ENCODE measurements at regions not wholly inside any gene's neighbourhood (a gene's known extent, or its start where the extent isn't known, plus 50 kb on each side); places are given as distances from the start of the nearest gene placed in this dataset.
"Not testable (repeated sequence)": the region's sequence is repeated elsewhere in the genome, so short reads cannot be mapped to it uniquely, and the experiment has no call there.

DNA sequence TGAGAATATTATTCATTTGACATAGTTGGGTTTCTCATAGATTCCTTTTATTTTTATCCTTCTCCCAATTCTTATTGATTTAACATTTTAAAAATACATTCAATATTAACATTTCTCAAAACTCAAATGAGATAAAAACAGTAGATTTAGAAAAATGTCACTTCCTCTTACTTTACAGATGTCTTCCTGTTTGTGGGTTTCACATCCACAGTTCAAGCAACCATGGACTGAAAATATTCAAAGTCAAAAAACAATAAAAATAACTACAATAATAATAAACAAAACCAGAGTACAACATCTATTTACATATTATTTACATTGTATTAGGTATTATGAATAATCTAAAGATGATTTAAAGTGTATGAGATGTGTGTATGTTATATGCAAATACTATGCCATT lies 111.3 kb upstream of the SLC16A7 start:
- Histone ChIP-seq H3K36me3 (ENCODE audit: control insufficient read depth in 2 of 3, insufficient read depth in 3 of 3, low read length in 3 of 3) (no peaks in the 10 kb centered on the region), H3K27me3 (ENCODE audit: control insufficient read depth in 2 of 2, insufficient read depth in 2 of 2, low read length in 2 of 2) (no peaks in the 10 kb centered on the region), H3K27ac (ENCODE audit: low read depth, low read length) (no peak overlapping the region), H3K4me1 (ENCODE audit: control insufficient read depth in 2 of 2, insufficient read depth in 2 of 2, low read length in 2 of 2) (no peaks in the 10 kb centered on the region), H3K4me3 (ENCODE audit: low read length) (no peak overlapping the region), H3K9me3 (ENCODE audit: control insufficient read depth in 2 of 3, low read length in 3 of 3) (no peaks in the 10 kb centered on the region)
- ChIA-PET POLR2A (no interaction called here), CTCF (no interaction called here)
- no peak for ATAC-seq
- intact Hi-C loops (cut with micrococcal nuclease): no loop called here
- no peak overlapping the region for H3K27ac Mint-ChIP-seq
- peaks cover 0 to 8% (median 2%) of the 10 kb centered on the region in 11 donors for H3K9me3 Mint-ChIP-seq
- peaks cover 0 to 11% (median 5%) of the 10 kb centered on the region in 7 donors for H3K4me1 Mint-ChIP-seq
- H3K36me3 Mint-ChIP-seq: peaks cover 0 to 4% (median 0%) of the 10 kb centered on the region in 5 donors
- no peak for DNase-seq
- H3K4me3 Mint-ChIP-seq: no peak overlapping the region
- H3K27me3 Mint-ChIP-seq: no peaks in the 10 kb centered on the region

DNA sequence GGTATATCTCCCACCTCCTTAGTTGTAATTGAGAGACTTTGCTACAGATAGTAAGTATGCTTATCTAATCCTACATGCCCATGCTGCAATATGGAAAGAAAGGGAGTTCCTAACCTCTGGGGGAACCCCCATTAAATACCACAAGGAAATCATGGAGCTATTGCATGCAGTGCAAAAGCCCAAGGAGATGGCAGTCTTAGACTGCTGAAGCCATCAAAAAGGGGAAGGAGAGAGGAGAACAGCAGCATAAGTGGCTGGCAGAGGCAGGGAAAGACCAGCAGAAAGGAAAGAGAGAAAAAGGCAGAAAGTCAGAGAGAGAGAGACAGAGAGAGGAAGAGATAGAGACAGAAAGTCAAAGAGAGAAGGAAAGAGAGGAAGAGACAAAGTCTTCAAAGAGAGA lies 121.6 kb upstream of the SLC16A7 start:
- peaks cover 0 to 22% (median 9%) of the 10 kb centered on the region in 11 donors for H3K9me3 Mint-ChIP-seq
- H3K4me3 ChIP-seq (ENCODE audit: low read length); CTCF ChIA-PET; ATAC-seq; H3K4me1 ChIP-seq (ENCODE audit: control insufficient read depth in 2 of 2, insufficient read depth in 2 of 2, low read length in 2 of 2); H3K27ac Mint-ChIP-seq; POLR2A ChIA-PET; intact Hi-C loops (cut with micrococcal nuclease); H3K27me3 Mint-ChIP-seq; H3K4me3 Mint-ChIP-seq; H3K36me3 ChIP-seq (ENCODE audit: control insufficient read depth in 2 of 3, insufficient read depth in 3 of 3, low read length in 3 of 3); H3K4me1 Mint-ChIP-seq; H3K36me3 Mint-ChIP-seq; DNase-seq; H3K27me3 ChIP-seq (ENCODE audit: control insufficient read depth in 2 of 2, insufficient read depth in 2 of 2, low read length in 2 of 2); H3K27ac ChIP-seq (ENCODE audit: low read depth, low read length); H3K9me3 ChIP-seq (ENCODE audit: control insufficient read depth in 2 of 3, low read length in 3 of 3): not testable (repeated sequence)

GRCh38 chr12:59472273-59472672 lies 123.6 kb upstream of the SLC16A7 start:
- H3K36me3 ChIP-seq (ENCODE audit: control insufficient read depth in 2 of 3, insufficient read depth in 3 of 3, low read length in 3 of 3): no peaks in the 10 kb centered on the region
- H3K4me1 ChIP-seq (ENCODE audit: control insufficient read depth in 2 of 2, insufficient read depth in 2 of 2, low read length in 2 of 2): no peaks in the 10 kb centered on the region
- H3K4me3 ChIP-seq (ENCODE audit: low read length): no peak overlapping the region
- ChIA-PET POLR2A (no interaction called here), CTCF (no interaction called here)
- Mint-ChIP-seq H3K36me3 (peaks cover 0 to 8% (median 3%) of the 10 kb centered on the region in 5 donors), H3K4me1 (peaks cover 0 to 4% (median 0%) of the 10 kb centered on the region in 7 donors), H3K4me3 (no peak overlapping the region), H3K9me3 (peaks cover 0 to 22% (median 9%) of the 10 kb centered on the region in 11 donors), H3K27me3 (peaks cover 0 to 5% (median 0%) of the 10 kb centered on the region in 5 donors), H3K27ac (no peak overlapping the region)
- intact Hi-C loops (cut with micrococcal nuclease): no loop called here
- no peaks in the 10 kb centered on the region for H3K27me3 ChIP-seq (ENCODE audit: control insufficient read depth in 2 of 2, insufficient read depth in 2 of 2, low read length in 2 of 2)
- H3K9me3 ChIP-seq (ENCODE audit: control insufficient read depth in 2 of 3, low read length in 3 of 3): no peaks in the 10 kb centered on the region
- no peak overlapping the region for H3K27ac ChIP-seq (ENCODE audit: low read depth, low read length)
- no peak for ATAC-seq
- no peak for DNase-seq

- Histone ChIP-seq H3K9me3 (ENCODE audit: control insufficient read depth in 2 of 3, low read length in 3 of 3) (no peaks in the 10 kb centered on the region), H3K4me1 (ENCODE audit: control insufficient read depth in 2 of 2, insufficient read depth in 2 of 2, low read length in 2 of 2) (no peaks in the 10 kb centered on the region), H3K4me3 (ENCODE audit: low read length) (no peak overlapping the region), H3K36me3 (ENCODE audit: control insufficient read depth in 2 of 3, insufficient read depth in 3 of 3, low read length in 3 of 3) (no peaks in the 10 kb centered on the region), H3K27me3 (ENCODE audit: control insufficient read depth in 2 of 2, insufficient read depth in 2 of 2, low read length in 2 of 2) (peaks cover 0 to 3% of the 10 kb centered on the region in 2 donors), H3K27ac (ENCODE audit: low read depth, low read length) (no peak overlapping the region)
- Mint-ChIP-seq H3K9me3 (no peaks in the 10 kb centered on the region), H3K36me3 (no peaks in the 10 kb centered on the region), H3K27me3 (peaks cover 0 to 3% (median 0%) of the 10 kb centered on the region in 5 donors), H3K4me3 (no peak overlapping the region), H3K4me1 (no peaks in the 10 kb centered on the region), H3K27ac (no peak overlapping the region)
- no peak for ATAC-seq
- POLR2A ChIA-PET: no interaction called here
- CTCF ChIA-PET: no interaction called here
- intact Hi-C loops (cut with micrococcal nuclease): no loop called here
- DNase-seq: no peak
Measured at GRCh38 chr12:59459966-59460660, 135.7 kb upstream of the SLC16A7 start.

GRCh38 chr12:59453475-59453874 lies 142.4 kb upstream of the SLC16A7 start:
- POLR2A ChIA-PET: no interaction called here
- H3K4me1 Mint-ChIP-seq: no peaks in the 10 kb centered on the region
- H3K9me3 Mint-ChIP-seq: peaks cover 0 to 5% (median 0%) of the 10 kb centered on the region in 11 donors
- H3K36me3 Mint-ChIP-seq: no peaks in the 10 kb centered on the region
- no peaks in the 10 kb centered on the region for H3K27me3 Mint-ChIP-seq
- no peak overlapping the region for H3K27ac ChIP-seq (ENCODE audit: low read depth, low read length)
- ATAC-seq: no peak
- H3K27ac Mint-ChIP-seq: no peak overlapping the region
- H3K4me3 ChIP-seq (ENCODE audit: low read length): no peak overlapping the region
- H3K27me3 ChIP-seq (ENCODE audit: control insufficient read depth in 2 of 2, insufficient read depth in 2 of 2, low read length in 2 of 2): no peaks in the 10 kb centered on the region
- no peak overlapping the region for H3K4me3 Mint-ChIP-seq
- no peaks in the 10 kb centered on the region for H3K9me3 ChIP-seq (ENCODE audit: control insufficient read depth in 2 of 3, low read length in 3 of 3)
- DNase-seq: no peak
- H3K4me1 ChIP-seq (ENCODE audit: control insufficient read depth in 2 of 2, insufficient read depth in 2 of 2, low read length in 2 of 2): no peaks in the 10 kb centered on the region
- H3K36me3 ChIP-seq (ENCODE audit: control insufficient read depth in 2 of 3, insufficient read depth in 3 of 3, low read length in 3 of 3): no peaks in the 10 kb centered on the region
- CTCF ChIA-PET: no interaction called here
- intact Hi-C loops (cut with micrococcal nuclease): loop anchor here in 1 of 2 donors (2.0 kb wide), 1 partner anchor 141 kb away; no protein-coding TSS in a partner anchor

DNA sequence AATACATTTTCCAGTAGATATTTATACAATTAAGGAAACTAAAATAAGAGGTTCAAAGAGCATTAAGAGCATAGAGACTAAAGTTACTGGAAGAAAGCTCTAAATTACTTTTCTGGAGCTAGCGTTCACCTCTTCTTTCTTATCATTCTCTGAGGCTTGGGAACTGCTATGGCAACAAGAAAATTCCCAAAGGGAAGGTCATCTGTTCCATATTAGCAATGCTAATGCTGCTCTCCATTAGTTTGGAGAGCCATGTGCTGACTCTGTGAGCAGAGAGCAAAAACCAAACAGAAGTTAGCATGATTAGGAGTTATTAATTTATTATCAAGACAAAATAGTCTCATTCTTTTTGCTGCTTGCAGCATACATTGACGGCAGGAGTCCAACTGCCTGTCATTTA lies 143.1 kb upstream of the SLC16A7 start:
- Mint-ChIP-seq H3K9me3 (peaks cover 0 to 5% (median 0%) of the 10 kb centered on the region in 11 donors), H3K27me3 (no peaks in the 10 kb centered on the region), H3K27ac (no peak overlapping the region), H3K4me1 (no peaks in the 10 kb centered on the region), H3K36me3 (no peaks in the 10 kb centered on the region), H3K4me3 (no peak overlapping the region)
- DNase-seq (no peak), ATAC-seq (no peak)
- H3K9me3 ChIP-seq (ENCODE audit: control insufficient read depth in 2 of 3, low read length in 3 of 3): no peaks in the 10 kb centered on the region
- POLR2A ChIA-PET: no interaction called here
- H3K27me3 ChIP-seq (ENCODE audit: control insufficient read depth in 2 of 2, insufficient read depth in 2 of 2, low read length in 2 of 2): no peaks in the 10 kb centered on the region
- no peaks in the 10 kb centered on the region for H3K4me1 ChIP-seq (ENCODE audit: control insufficient read depth in 2 of 2, insufficient read depth in 2 of 2, low read length in 2 of 2)
- H3K4me3 ChIP-seq (ENCODE audit: low read length): no peak overlapping the region
- no peak overlapping the region for H3K27ac ChIP-seq (ENCODE audit: low read depth, low read length)
- intact Hi-C loops (cut with micrococcal nuclease): loop anchor here in 1 of 2 donors (2.0 kb wide), 1 partner anchor 142 kb away; no protein-coding TSS in a partner anchor
- no peaks in the 10 kb centered on the region for H3K36me3 ChIP-seq (ENCODE audit: control insufficient read depth in 2 of 3, insufficient read depth in 3 of 3, low read length in 3 of 3)
- CTCF ChIA-PET: no interaction called here

- Mint-ChIP-seq H3K9me3 (peaks cover 0 to 5% (median 0%) of the 10 kb centered on the region in 11 donors), H3K27ac (no peak overlapping the region)
- CTCF ChIA-PET: no interaction called here
Measured at GRCh38 chr12:59452259-59452658, 143.6 kb upstream of the SLC16A7 start.

More at GRCh38 chr12:59452259-59452658, 143.6 kb upstream of the SLC16A7 start:
- POLR2A ChIA-PET: no interaction called here
- H3K36me3 ChIP-seq (ENCODE audit: control insufficient read depth in 2 of 3, insufficient read depth in 3 of 3, low read length in 3 of 3): no peaks in the 10 kb centered on the region
- no peaks in the 10 kb centered on the region for H3K4me1 ChIP-seq (ENCODE audit: control insufficient read depth in 2 of 2, insufficient read depth in 2 of 2, low read length in 2 of 2)
- Mint-ChIP-seq H3K27me3 (no peaks in the 10 kb centered on the region), H3K36me3 (no peaks in the 10 kb centered on the region), H3K4me3 (no peak overlapping the region), H3K4me1 (no peaks in the 10 kb centered on the region)
- no peak overlapping the region for H3K27ac ChIP-seq (ENCODE audit: low read depth, low read length)
- no peaks in the 10 kb centered on the region for H3K27me3 ChIP-seq (ENCODE audit: control insufficient read depth in 2 of 2, insufficient read depth in 2 of 2, low read length in 2 of 2)
- no peak for ATAC-seq
- intact Hi-C loops (cut with micrococcal nuclease): loop anchor here in 1 of 2 donors (2.0 kb wide), 1 partner anchor 143 kb away; no protein-coding TSS in a partner anchor
- H3K9me3 ChIP-seq (ENCODE audit: control insufficient read depth in 2 of 3, low read length in 3 of 3): no peaks in the 10 kb centered on the region
- no peak for DNase-seq
- no peak overlapping the region for H3K4me3 ChIP-seq (ENCODE audit: low read length)
